ENCODE measurements at regions not wholly inside any gene's neighbourhood (a gene's known extent, or its start where the extent isn't known, plus 50 kb on each side); places are given as distances from the start of the nearest gene placed in this dataset.
"Not testable (repeated sequence)": the region's sequence is repeated elsewhere in the genome, so short reads cannot be mapped to it uniquely, and the experiment has no call there.

GRCh38 chr10:78096486-78096885 is 62.8 kb downstream of the RPS24 start:
- TF ChIP-seq POLR2A (IDR thresholded peaks at IDR 0.05; ENCODE audit: borderline replicate concordance, extremely low read depth, insufficient read depth, insufficient read length); YY1 (IDR thresholded peaks at IDR 0.05; ENCODE audit: extremely low read depth, insufficient replicate concordance, low read depth, low read length); CTCF (IDR thresholded peaks at IDR 0.05 in 2 of 3, conservative IDR thresholded peaks at IDR 0.05 in 1 of 3; ENCODE audit: borderline replicate concordance in 1 of 3, insufficient read depth in 1 of 3, low read depth in 2 of 3, low read length in 2 of 3); POLR2AphosphoS5 (IDR thresholded peaks at IDR 0.05; ENCODE audit: low read depth, low read length); EZH2phosphoT487 (IDR thresholded peaks at IDR 0.05; ENCODE audit: borderline replicate concordance); REST (IDR thresholded peaks at IDR 0.05; ENCODE audit: low read depth): not testable (repeated sequence)

All from HCT116 (cell line).